GM06990 (cell line): ENCODE measurements at regions not wholly inside any gene's neighbourhood (a gene's known extent, or its start where the extent isn't known, plus 50 kb on each side); places are given as distances from the start of the nearest gene placed in this dataset.
"Not testable (repeated sequence)": the region's sequence is repeated elsewhere in the genome, so short reads cannot be mapped to it uniquely, and the experiment has no call there.

Experiments used
- DNase-seq: peaks from one replicate; pipeline ENCODE4 v3.0.0-alpha.2; 2011; ENCODE audit not compliant: insufficient read length; ENCODE audit errors: extremely low read depth
- H3K27me3 ChIP-seq: replicated peaks from 2 replicates; pipeline ENCODE4 v1.6.0; 2011; ENCODE audit warnings: low read length; ENCODE audit not compliant: control insufficient read depth, insufficient read depth
- H3K36me3 ChIP-seq: 2 replicates; pipeline ENCODE4 v1.5.1; 2011; ENCODE audit warnings: low read length; ENCODE audit not compliant: control insufficient read depth, insufficient read depth
- H3K4me3 ChIP-seq: replicated peaks from 2 replicates; pipeline ENCODE4 v1.5.1; 2011; ENCODE audit warnings: low read depth, mild to moderate bottlenecking, control low read depth, low read length
- CTCF ChIP-seq: IDR thresholded peaks from 2 replicates; pipeline ENCODE4 v1.5.1; 2011; ENCODE audit warnings: low read length, control low read depth, mild to moderate bottlenecking, inconsistent platforms; ENCODE audit not compliant: insufficient read depth, poor library complexity, severe bottlenecking

- H3K27me3 ChIP-seq = no peaks in the 10 kb centered on the region; the same call in none of the 2 replicates
- H3K4me3 ChIP-seq = no peak overlapping the region
- no peaks in the 10 kb centered on the region for H3K36me3 ChIP-seq
- no peak for TF ChIP-seq CTCF
- DNase-seq = no peak
These were observed 90.9 kb downstream of the APIP start for GRCh38 chr11:34825315-34825669.

- Histone ChIP-seq H3K4me3 (no peak overlapping the region), H3K36me3 (no peaks in the 10 kb centered on the region), H3K27me3 (no peaks in the 10 kb centered on the region; the same call in none of the 2 replicates)
- no peak for DNase-seq
- TF ChIP-seq CTCF = no peak
These were observed 91.8 kb downstream of the APIP start for GRCh38 chr11:34824425-34824824.

GRCh38 chr11:34823639-34824038 lies 92.5 kb downstream of the APIP start:
- Histone ChIP-seq H3K4me3 (no peak overlapping the region), H3K27me3 (no peaks in the 10 kb centered on the region; the same call in none of the 2 replicates), H3K36me3 (no peaks in the 10 kb centered on the region)
- TF ChIP-seq CTCF = no peak
- DNase-seq = no peak

- no peak for TF ChIP-seq CTCF
- no peak for DNase-seq
These were observed 93.0 kb downstream of the APIP start for GRCh38 chr11:34823197-34823596.

GRCh38 chr11:34819740-34820482 lies 96.3 kb downstream of the APIP start:
- H3K27me3 ChIP-seq = no peaks in the 10 kb centered on the region; the same call in none of the 2 replicates
- DNase-seq = no peak
- no peak for TF ChIP-seq CTCF
- no peak overlapping the region for H3K4me3 ChIP-seq
- no peaks in the 10 kb centered on the region for H3K36me3 ChIP-seq

More at GRCh38 chr11:34823197-34823596, 93.0 kb downstream of the APIP start:
- Histone ChIP-seq H3K27me3 (no peaks in the 10 kb centered on the region; the same call in none of the 2 replicates), H3K4me3 (no peak overlapping the region), H3K36me3 (no peaks in the 10 kb centered on the region)

- not testable (repeated sequence) for DNase-seq, H3K36me3 ChIP-seq, H3K4me3 ChIP-seq, H3K27me3 ChIP-seq
These were observed 98.4 kb downstream of the APIP start for GRCh38 chr11:34817812-34818211.
